ENCODE measurements at regions not wholly inside any gene's neighbourhood (a gene's known extent, or its start where the extent isn't known, plus 50 kb on each side); places are given as distances from the start of the nearest gene placed in this dataset.

DNA sequence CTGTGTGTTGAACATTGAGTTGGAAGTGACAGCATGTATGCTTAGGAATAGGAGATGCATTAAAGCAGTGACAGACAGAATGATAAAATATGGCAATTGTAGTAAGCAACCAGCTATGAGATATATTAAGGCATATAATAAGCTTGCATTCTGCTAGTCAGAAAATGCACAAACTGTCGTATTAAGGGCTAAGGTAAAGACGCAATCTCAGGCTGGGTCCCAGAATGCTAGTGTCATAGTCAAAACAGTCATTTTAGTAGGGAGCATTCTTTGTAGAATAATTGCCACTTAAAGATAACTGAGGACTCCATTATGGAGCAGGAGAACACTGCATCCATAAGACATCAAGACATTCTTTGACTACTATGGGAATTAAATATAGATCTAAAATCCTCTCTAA is 1369.7 kb upstream of the C9orf72 start:
- Histone ChIP-seq H2AFZ (ENCODE audit: control insufficient read depth, low read length) (no peak overlapping the region), H3K9me1 (ENCODE audit: control insufficient read depth, extremely low read depth, insufficient read depth, low read length) (no peaks in the 10 kb centered on the region), H4K20me1 (ENCODE audit: control insufficient read depth, extremely low read depth, insufficient read depth, low read length) (no peaks in the 10 kb centered on the region), H3K79me2 (ENCODE audit: control insufficient read depth, insufficient read depth, low read length) (no peaks in the 10 kb centered on the region), H3K9me3 (ENCODE audit: control insufficient read depth, low read depth, low read length) (no peaks in the 10 kb centered on the region), H3K36me3 (ENCODE audit: control insufficient read depth in 2 of 2, extremely low read depth in 1 of 2, insufficient read depth in 2 of 2, low read length in 2 of 2) (no peaks in the 10 kb centered on the region), H3K27ac (ENCODE audit: control insufficient read depth, insufficient read depth, low read length) (no peak overlapping the region), H3K27me3 (ENCODE audit: control insufficient read depth, extremely low read depth, insufficient read depth, low read length) (no peaks in the 10 kb centered on the region), H3K4me1 (ENCODE audit: control insufficient read depth, extremely low read depth, insufficient read depth, low read length) (no peaks in the 10 kb centered on the region), H3K4me3 (ENCODE audit: control insufficient read depth in 2 of 3, extremely low read depth in 1 of 3, insufficient read depth in 2 of 3, low read depth in 1 of 3, low read length in 3 of 3) (no peak overlapping the region), H3K4me2 (ENCODE audit: control insufficient read depth, extremely low read depth, insufficient read depth, low read depth, low read length) (no peak overlapping the region), H3K9ac (ENCODE audit: control insufficient read depth, extremely low read depth, insufficient read depth, low read length) (no peak overlapping the region)
- FAIRE-seq (no peak), DNase-seq (ENCODE audit: low read depth, low spot score) (no peak)
- no peak for TF ChIP-seq EZH2 (IDR thresholded peaks at IDR 0.05; ENCODE audit: low read length)
- TF ChIP-seq, protein P1, sequence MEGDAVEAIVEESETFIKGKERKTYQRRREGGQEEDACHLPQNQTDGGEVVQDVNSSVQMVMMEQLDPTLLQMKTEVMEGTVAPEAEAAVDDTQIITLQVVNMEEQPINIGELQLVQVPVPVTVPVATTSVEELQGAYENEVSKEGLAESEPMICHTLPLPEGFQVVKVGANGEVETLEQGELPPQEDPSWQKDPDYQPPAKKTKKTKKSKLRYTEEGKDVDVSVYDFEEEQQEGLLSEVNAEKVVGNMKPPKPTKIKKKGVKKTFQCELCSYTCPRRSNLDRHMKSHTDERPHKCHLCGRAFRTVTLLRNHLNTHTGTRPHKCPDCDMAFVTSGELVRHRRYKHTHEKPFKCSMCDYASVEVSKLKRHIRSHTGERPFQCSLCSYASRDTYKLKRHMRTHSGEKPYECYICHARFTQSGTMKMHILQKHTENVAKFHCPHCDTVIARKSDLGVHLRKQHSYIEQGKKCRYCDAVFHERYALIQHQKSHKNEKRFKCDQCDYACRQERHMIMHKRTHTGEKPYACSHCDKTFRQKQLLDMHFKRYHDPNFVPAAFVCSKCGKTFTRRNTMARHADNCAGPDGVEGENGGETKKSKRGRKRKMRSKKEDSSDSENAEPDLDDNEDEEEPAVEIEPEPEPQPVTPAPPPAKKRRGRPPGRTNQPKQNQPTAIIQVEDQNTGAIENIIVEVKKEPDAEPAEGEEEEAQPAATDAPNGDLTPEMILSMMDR (optimal IDR thresholded peaks at IDR 0.05 in 1 of 3, IDR thresholded peaks at IDR 0.05 in 1 of 3, conservative IDR thresholded peaks at IDR 0.05 in 1 of 3; ENCODE audit: extremely low read depth in 1 of 3, insufficient read depth in 2 of 3, low read length in 3 of 3): no peak
- dilution Hi-C loops (cut with MboI; ENCODE audit: extremely low pct_ligation_motif_present, low sequenced_read_pairs): no loop called here

DNA sequence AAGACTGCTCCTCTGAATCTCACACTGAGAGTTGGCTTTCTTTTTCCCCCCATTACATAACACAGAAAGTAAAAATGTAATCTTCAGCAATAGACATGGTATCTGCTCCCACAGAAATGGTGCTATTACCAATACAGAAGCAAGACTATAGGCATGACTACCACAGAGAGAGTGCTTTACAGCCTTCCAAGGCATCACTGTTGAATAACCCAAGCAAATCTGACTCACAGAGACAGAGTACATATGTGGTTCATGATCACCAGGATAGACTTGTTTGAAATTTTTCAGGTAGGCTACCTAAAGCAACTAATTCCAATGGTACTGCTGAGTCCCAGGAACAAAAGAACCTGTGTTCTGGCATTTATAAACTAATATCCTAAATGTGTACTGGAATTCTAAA is 1373.4 kb upstream of the C9orf72 start:
- Histone ChIP-seq H3K9me1 (ENCODE audit: control insufficient read depth, extremely low read depth, insufficient read depth, low read length) (no peaks in the 10 kb centered on the region), H3K36me3 (ENCODE audit: control insufficient read depth in 2 of 2, extremely low read depth in 1 of 2, insufficient read depth in 2 of 2, low read length in 2 of 2) (no peaks in the 10 kb centered on the region), H4K20me1 (ENCODE audit: control insufficient read depth, extremely low read depth, insufficient read depth, low read length) (no peaks in the 10 kb centered on the region), H3K9me3 (ENCODE audit: control insufficient read depth, low read depth, low read length) (no peaks in the 10 kb centered on the region), H3K9ac (ENCODE audit: control insufficient read depth, extremely low read depth, insufficient read depth, low read length) (no peak overlapping the region), H3K27ac (ENCODE audit: control insufficient read depth, insufficient read depth, low read length) (no peak overlapping the region), H3K27me3 (ENCODE audit: control insufficient read depth, extremely low read depth, insufficient read depth, low read length) (no peaks in the 10 kb centered on the region), H3K4me1 (ENCODE audit: control insufficient read depth, extremely low read depth, insufficient read depth, low read length) (no peaks in the 10 kb centered on the region), H2AFZ (ENCODE audit: control insufficient read depth, low read length) (no peak overlapping the region), H3K79me2 (ENCODE audit: control insufficient read depth, insufficient read depth, low read length) (no peaks in the 10 kb centered on the region), H3K4me2 (ENCODE audit: control insufficient read depth, extremely low read depth, insufficient read depth, low read depth, low read length) (no peak overlapping the region), H3K4me3 (ENCODE audit: control insufficient read depth in 2 of 3, extremely low read depth in 1 of 3, insufficient read depth in 2 of 3, low read depth in 1 of 3, low read length in 3 of 3) (no peak overlapping the region)
- TF ChIP-seq, protein P1 (optimal IDR thresholded peaks at IDR 0.05 in 1 of 3, IDR thresholded peaks at IDR 0.05 in 1 of 3, conservative IDR thresholded peaks at IDR 0.05 in 1 of 3; ENCODE audit: extremely low read depth in 1 of 3, insufficient read depth in 2 of 3, low read length in 3 of 3): no peak
- TF ChIP-seq EZH2 (IDR thresholded peaks at IDR 0.05; ENCODE audit: low read length): no peak
- no peak for DNase-seq (ENCODE audit: low read depth, low spot score)
- dilution Hi-C loops (cut with MboI; ENCODE audit: extremely low pct_ligation_motif_present, low sequenced_read_pairs): no loop called here
- no peak for FAIRE-seq

Measured in keratinocyte (primary cell).